ENCODE measurements at regions not wholly inside any gene's neighbourhood (a gene's known extent, or its start where the extent isn't known, plus 50 kb on each side); places are given as distances from the start of the nearest gene placed in this dataset.

DNA sequence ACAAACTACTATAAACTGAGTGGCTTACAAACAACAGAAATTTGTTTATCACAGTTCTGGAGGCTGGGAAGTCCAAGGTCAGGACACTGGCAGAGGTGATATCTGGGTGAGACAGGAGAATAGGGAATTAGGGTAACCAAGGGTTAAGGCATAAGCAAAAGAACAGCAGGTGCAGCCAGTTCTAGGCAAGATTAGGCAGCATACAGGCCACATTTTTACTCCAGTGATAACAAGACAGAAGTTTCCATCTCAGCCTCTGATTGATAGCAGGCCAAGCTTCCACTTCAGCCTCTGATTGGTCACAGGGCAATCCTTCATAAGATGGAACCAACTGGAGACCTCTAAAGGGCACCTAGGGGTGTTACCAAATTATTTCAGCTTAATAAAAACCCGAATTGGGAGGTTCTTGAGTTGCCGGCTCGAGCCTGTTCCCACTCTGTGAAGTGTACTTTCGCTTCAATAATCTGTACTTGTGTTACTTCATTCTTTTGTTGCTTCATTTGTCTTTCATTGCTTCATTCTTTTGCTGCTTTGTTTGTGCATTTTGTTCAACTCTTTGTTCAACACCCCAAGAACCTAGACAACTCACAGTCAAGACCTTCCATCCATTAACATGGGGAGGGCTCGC lies 185.6 kb downstream of the TOMM20 start:
- H3K36me3 ChIP-seq (ENCODE audit: insufficient read depth, low read length), result no peaks in the 10 kb centered on the region
- no peak overlapping the region for H2AFZ ChIP-seq (ENCODE audit: low read depth, low read length)
- H3K9me3 ChIP-seq (ENCODE audit: low read length), result no peaks in the 10 kb centered on the region
- H3K27ac ChIP-seq (ENCODE audit: low read length), result no peak overlapping the region
- TF ChIP-seq TAF1 (IDR thresholded peaks at IDR 0.05; ENCODE audit: low read depth) (no peak), EZH2 (IDR thresholded peaks at IDR 0.05; ENCODE audit: borderline replicate concordance, insufficient read depth, low read length, poor library complexity, severe bottlenecking) (no peak), EP300 (conservative IDR thresholded peaks at IDR 0.05; ENCODE audit: poor library complexity, severe bottlenecking) (no peak), RAD21 (conservative IDR thresholded peaks at IDR 0.05) (no peak), MXI1 (conservative IDR thresholded peaks at IDR 0.05; ENCODE audit: poor library complexity, severe bottlenecking) (no peak), SMC3 (conservative IDR thresholded peaks at IDR 0.05; ENCODE audit: poor library complexity) (no peak), POLR2AphosphoS5 (IDR thresholded peaks at IDR 0.05) (no peak)
- TF ChIP-seq, protein P1, sequence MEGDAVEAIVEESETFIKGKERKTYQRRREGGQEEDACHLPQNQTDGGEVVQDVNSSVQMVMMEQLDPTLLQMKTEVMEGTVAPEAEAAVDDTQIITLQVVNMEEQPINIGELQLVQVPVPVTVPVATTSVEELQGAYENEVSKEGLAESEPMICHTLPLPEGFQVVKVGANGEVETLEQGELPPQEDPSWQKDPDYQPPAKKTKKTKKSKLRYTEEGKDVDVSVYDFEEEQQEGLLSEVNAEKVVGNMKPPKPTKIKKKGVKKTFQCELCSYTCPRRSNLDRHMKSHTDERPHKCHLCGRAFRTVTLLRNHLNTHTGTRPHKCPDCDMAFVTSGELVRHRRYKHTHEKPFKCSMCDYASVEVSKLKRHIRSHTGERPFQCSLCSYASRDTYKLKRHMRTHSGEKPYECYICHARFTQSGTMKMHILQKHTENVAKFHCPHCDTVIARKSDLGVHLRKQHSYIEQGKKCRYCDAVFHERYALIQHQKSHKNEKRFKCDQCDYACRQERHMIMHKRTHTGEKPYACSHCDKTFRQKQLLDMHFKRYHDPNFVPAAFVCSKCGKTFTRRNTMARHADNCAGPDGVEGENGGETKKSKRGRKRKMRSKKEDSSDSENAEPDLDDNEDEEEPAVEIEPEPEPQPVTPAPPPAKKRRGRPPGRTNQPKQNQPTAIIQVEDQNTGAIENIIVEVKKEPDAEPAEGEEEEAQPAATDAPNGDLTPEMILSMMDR (IDR thresholded peaks at IDR 0.05; ENCODE audit: poor library complexity, severe bottlenecking), result no peak
- TF ChIP-seq, protein P2, sequence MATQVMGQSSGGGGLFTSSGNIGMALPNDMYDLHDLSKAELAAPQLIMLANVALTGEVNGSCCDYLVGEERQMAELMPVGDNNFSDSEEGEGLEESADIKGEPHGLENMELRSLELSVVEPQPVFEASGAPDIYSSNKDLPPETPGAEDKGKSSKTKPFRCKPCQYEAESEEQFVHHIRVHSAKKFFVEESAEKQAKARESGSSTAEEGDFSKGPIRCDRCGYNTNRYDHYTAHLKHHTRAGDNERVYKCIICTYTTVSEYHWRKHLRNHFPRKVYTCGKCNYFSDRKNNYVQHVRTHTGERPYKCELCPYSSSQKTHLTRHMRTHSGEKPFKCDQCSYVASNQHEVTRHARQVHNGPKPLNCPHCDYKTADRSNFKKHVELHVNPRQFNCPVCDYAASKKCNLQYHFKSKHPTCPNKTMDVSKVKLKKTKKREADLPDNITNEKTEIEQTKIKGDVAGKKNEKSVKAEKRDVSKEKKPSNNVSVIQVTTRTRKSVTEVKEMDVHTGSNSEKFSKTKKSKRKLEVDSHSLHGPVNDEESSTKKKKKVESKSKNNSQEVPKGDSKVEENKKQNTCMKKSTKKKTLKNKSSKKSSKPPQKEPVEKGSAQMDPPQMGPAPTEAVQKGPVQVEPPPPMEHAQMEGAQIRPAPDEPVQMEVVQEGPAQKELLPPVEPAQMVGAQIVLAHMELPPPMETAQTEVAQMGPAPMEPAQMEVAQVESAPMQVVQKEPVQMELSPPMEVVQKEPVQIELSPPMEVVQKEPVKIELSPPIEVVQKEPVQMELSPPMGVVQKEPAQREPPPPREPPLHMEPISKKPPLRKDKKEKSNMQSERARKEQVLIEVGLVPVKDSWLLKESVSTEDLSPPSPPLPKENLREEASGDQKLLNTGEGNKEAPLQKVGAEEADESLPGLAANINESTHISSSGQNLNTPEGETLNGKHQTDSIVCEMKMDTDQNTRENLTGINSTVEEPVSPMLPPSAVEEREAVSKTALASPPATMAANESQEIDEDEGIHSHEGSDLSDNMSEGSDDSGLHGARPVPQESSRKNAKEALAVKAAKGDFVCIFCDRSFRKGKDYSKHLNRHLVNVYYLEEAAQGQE (IDR thresholded peaks at IDR 0.05; ENCODE audit: borderline replicate concordance), result no peak
- no peaks in the 10 kb centered on the region for H4K20me1 ChIP-seq (ENCODE audit: insufficient read depth)
- H3K79me2 ChIP-seq (replicated peaks; ENCODE audit: insufficient read depth, low read length), result no peaks in the 10 kb centered on the region
- no peaks in the 10 kb centered on the region for H3F3A ChIP-seq (ENCODE audit: insufficient read depth, low read length, poor library complexity, severe bottlenecking)
- no peaks in the 10 kb centered on the region for H3K27me3 ChIP-seq (ENCODE audit: insufficient read depth, low read depth, low read length)
- H3K4me3 ChIP-seq (ENCODE audit: low read length), result no peak overlapping the region
- H3K9ac ChIP-seq (ENCODE audit: low read length), result no peak overlapping the region
- no peak overlapping the region for H3K4me2 ChIP-seq (ENCODE audit: low read length)
- no peaks in the 10 kb centered on the region for H3K9me2 ChIP-seq (ENCODE audit: insufficient read depth, low read length)

DNA sequence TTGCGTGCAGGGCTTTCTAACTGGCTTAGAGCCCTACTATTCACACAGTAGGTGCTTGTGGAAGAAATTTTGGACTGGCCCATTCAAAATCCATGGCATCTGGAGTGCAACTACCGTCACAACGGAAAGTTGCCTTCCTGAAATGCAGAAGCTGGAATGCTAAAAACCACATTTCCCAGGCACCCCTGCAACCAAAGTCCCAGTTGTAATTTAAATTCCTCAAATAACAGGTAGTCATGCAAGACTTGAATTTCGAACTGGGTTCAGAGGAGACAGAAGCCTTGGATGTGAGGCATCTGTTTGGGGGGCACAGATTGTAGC lies 186.7 kb downstream of the TOMM20 start:
- no peaks in the 10 kb centered on the region for H3K79me2 ChIP-seq (replicated peaks; ENCODE audit: insufficient read depth, low read length)

More for the DNA sequence above, 186.7 kb downstream of the TOMM20 start:
- H4K20me1 ChIP-seq (ENCODE audit: insufficient read depth), result no peaks in the 10 kb centered on the region
- TF ChIP-seq, protein P2 (IDR thresholded peaks at IDR 0.05; ENCODE audit: borderline replicate concordance), result no peak
- no peak for TF ChIP-seq SMC3 (conservative IDR thresholded peaks at IDR 0.05; ENCODE audit: poor library complexity)
- no peak for TF ChIP-seq MXI1 (conservative IDR thresholded peaks at IDR 0.05; ENCODE audit: poor library complexity, severe bottlenecking)
- no peak for TF ChIP-seq TAF1 (IDR thresholded peaks at IDR 0.05; ENCODE audit: low read depth)
- TF ChIP-seq POLR2AphosphoS5 (IDR thresholded peaks at IDR 0.05), result no peak
- TF ChIP-seq EZH2 (IDR thresholded peaks at IDR 0.05; ENCODE audit: borderline replicate concordance, insufficient read depth, low read length, poor library complexity, severe bottlenecking), result no peak
- TF ChIP-seq, protein P1 (IDR thresholded peaks at IDR 0.05; ENCODE audit: poor library complexity, severe bottlenecking), result no peak
- no peak for TF ChIP-seq EP300 (conservative IDR thresholded peaks at IDR 0.05; ENCODE audit: poor library complexity, severe bottlenecking)
- no peak for TF ChIP-seq RAD21 (conservative IDR thresholded peaks at IDR 0.05)
- no peak overlapping the region for H2AFZ ChIP-seq (ENCODE audit: low read depth, low read length)
- H3K9me2 ChIP-seq (ENCODE audit: insufficient read depth, low read length), result no peaks in the 10 kb centered on the region
- no peak overlapping the region for H3K4me2 ChIP-seq (ENCODE audit: low read length)
- H3K4me3 ChIP-seq (ENCODE audit: low read length), result no peak overlapping the region
- H3K9ac ChIP-seq (ENCODE audit: low read length), result no peak overlapping the region
- no peaks in the 10 kb centered on the region for H3K9me3 ChIP-seq (ENCODE audit: low read length)
- no peaks in the 10 kb centered on the region for H3F3A ChIP-seq (ENCODE audit: insufficient read depth, low read length, poor library complexity, severe bottlenecking)
- no peaks in the 10 kb centered on the region for H3K36me3 ChIP-seq (ENCODE audit: insufficient read depth, low read length)
- no peak overlapping the region for H3K27ac ChIP-seq (ENCODE audit: low read length)
- H3K27me3 ChIP-seq (ENCODE audit: insufficient read depth, low read depth, low read length), result no peaks in the 10 kb centered on the region

All from neural cell (in vitro differentiated cells).